ENCODE measurements at regions not wholly inside any gene's neighbourhood (a gene's known extent, or its start where the extent isn't known, plus 50 kb on each side); places are given as distances from the start of the nearest gene placed in this dataset.

- no peak for DNase-seq (ENCODE audit: low read depth)
- no peak overlapping the region for H3K4me3 ChIP-seq (ENCODE audit: low read length)
- TF ChIP-seq CTCF (conservative IDR thresholded peaks at IDR 0.05; ENCODE audit: low read length): no peak
Observed at GRCh38 chr2:67834482-67834881, 228.3 kb downstream of the C1D start.

- TF ChIP-seq CTCF (conservative IDR thresholded peaks at IDR 0.05; ENCODE audit: low read length): no peak
Observed at GRCh38 chr2:67835266-67835665, 227.5 kb downstream of the C1D start.

GRCh38 chr2:67836866-67837265 is 225.9 kb downstream of the C1D start:
- DNase-seq (ENCODE audit: low read depth): no peak
- no peak for TF ChIP-seq CTCF (conservative IDR thresholded peaks at IDR 0.05; ENCODE audit: low read length)
- H3K4me3 ChIP-seq (ENCODE audit: low read length): no peak overlapping the region

More at GRCh38 chr2:67835266-67835665, 227.5 kb downstream of the C1D start:
- no peak overlapping the region for H3K4me3 ChIP-seq (ENCODE audit: low read length)
- DNase-seq (ENCODE audit: low read depth): peak; percentile 73

- no peak for DNase-seq (ENCODE audit: low read depth)
- TF ChIP-seq CTCF (conservative IDR thresholded peaks at IDR 0.05; ENCODE audit: low read length): no peak
- no peak overlapping the region for H3K4me3 ChIP-seq (ENCODE audit: low read length)
Observed at GRCh38 chr2:67838205-67838604, 224.6 kb downstream of the C1D start.

GRCh38 chr2:67839242-67839641 is 223.6 kb downstream of the C1D start:
- no peak overlapping the region for H3K4me3 ChIP-seq (ENCODE audit: low read length)
- no peak for DNase-seq (ENCODE audit: low read depth)
- no peak for TF ChIP-seq CTCF (conservative IDR thresholded peaks at IDR 0.05; ENCODE audit: low read length)

- no peak overlapping the region for H3K4me3 ChIP-seq (ENCODE audit: low read length)
- TF ChIP-seq CTCF (conservative IDR thresholded peaks at IDR 0.05; ENCODE audit: low read length): no peak
- DNase-seq (ENCODE audit: low read depth): no peak
Observed at GRCh38 chr2:67839668-67840067, 223.1 kb downstream of the C1D start.

GRCh38 chr2:67840460-67841068 is 222.2 kb downstream of the C1D start:
- H3K4me3 ChIP-seq (ENCODE audit: low read length): no peak overlapping the region
- peak; percentile 73 for DNase-seq (ENCODE audit: low read depth)
- peak; percentile 91 for TF ChIP-seq CTCF (conservative IDR thresholded peaks at IDR 0.05; ENCODE audit: low read length)
